ENCODE measurements at regions not wholly inside any gene's neighbourhood (a gene's known extent, or its start where the extent isn't known, plus 50 kb on each side); places are given as distances from the start of the nearest gene placed in this dataset.

- WGBS, result 79% methylated on average over 2 of the region's 2 CpGs
Measured at GRCh38 chr3:182575941-182576340, 217.4 kb upstream of the ATP11B start.

GRCh38 chr3:182583545-182583944 is 209.8 kb upstream of the ATP11B start:
- Histone ChIP-seq H3K4me1 (ENCODE audit: control insufficient read depth in 4 of 4, insufficient read depth in 4 of 4, low read length in 3 of 4) (no peaks in the 10 kb centered on the region), H3K27me3 (ENCODE audit: control insufficient read depth in 4 of 4, insufficient read depth in 4 of 4, low read length in 3 of 4) (no peaks in the 10 kb centered on the region), H3K36me3 (ENCODE audit: control insufficient read depth in 4 of 4, insufficient read depth in 3 of 4, low read depth in 1 of 4, low read length in 3 of 4) (no peaks in the 10 kb centered on the region), H3K9ac (ENCODE audit: low read depth in 1 of 2, low read length in 2 of 2) (no peak overlapping the region), H3K4me3 (ENCODE audit: low read depth in 1 of 3, low read length in 3 of 3) (no peak overlapping the region), H3K27ac (ENCODE audit: low read depth in 1 of 2, low read length in 2 of 2) (no peak overlapping the region), H3K9me3 (ENCODE audit: control insufficient read depth in 4 of 4, low read length in 3 of 4) (no peaks in the 10 kb centered on the region)
- TF ChIP-seq EGR1 (IDR thresholded peaks at IDR 0.05; ENCODE audit: low read depth in 2 of 2), result no peak
- TF ChIP-seq, protein P1, sequence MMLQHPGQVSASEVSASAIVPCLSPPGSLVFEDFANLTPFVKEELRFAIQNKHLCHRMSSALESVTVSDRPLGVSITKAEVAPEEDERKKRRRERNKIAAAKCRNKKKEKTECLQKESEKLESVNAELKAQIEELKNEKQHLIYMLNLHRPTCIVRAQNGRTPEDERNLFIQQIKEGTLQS (IDR thresholded peaks at IDR 0.05), result no peak
- no peak for TF ChIP-seq SP1 (IDR thresholded peaks at IDR 0.05)
- TF ChIP-seq JUND (IDR thresholded peaks at IDR 0.05), result no peak
- no peak for TF ChIP-seq CTCF (IDR thresholded peaks at IDR 0.05; ENCODE audit: low read depth, low read length, missing input control)
- TF ChIP-seq YY1 (IDR thresholded peaks at IDR 0.05), result no peak
- no peak for TF ChIP-seq MAX (IDR thresholded peaks at IDR 0.05)
- TF ChIP-seq NR2F2 (IDR thresholded peaks at IDR 0.05), result no peak
- no peak for TF ChIP-seq HNF4G (IDR thresholded peaks at IDR 0.05)
- TF ChIP-seq RXRA (IDR thresholded peaks at IDR 0.05), result no peak
- no peak for TF ChIP-seq GABPA (IDR thresholded peaks at IDR 0.05 in 1 of 2, conservative IDR thresholded peaks at IDR 0.05 in 1 of 2)
- no peak for TF ChIP-seq FOXA2 (IDR thresholded peaks at IDR 0.05)
- no peak for TF ChIP-seq HNF4A (conservative IDR thresholded peaks at IDR 0.05)
- TF ChIP-seq FOXA1 (IDR thresholded peaks at IDR 0.05), result no peak
- TF ChIP-seq, protein P2, sequence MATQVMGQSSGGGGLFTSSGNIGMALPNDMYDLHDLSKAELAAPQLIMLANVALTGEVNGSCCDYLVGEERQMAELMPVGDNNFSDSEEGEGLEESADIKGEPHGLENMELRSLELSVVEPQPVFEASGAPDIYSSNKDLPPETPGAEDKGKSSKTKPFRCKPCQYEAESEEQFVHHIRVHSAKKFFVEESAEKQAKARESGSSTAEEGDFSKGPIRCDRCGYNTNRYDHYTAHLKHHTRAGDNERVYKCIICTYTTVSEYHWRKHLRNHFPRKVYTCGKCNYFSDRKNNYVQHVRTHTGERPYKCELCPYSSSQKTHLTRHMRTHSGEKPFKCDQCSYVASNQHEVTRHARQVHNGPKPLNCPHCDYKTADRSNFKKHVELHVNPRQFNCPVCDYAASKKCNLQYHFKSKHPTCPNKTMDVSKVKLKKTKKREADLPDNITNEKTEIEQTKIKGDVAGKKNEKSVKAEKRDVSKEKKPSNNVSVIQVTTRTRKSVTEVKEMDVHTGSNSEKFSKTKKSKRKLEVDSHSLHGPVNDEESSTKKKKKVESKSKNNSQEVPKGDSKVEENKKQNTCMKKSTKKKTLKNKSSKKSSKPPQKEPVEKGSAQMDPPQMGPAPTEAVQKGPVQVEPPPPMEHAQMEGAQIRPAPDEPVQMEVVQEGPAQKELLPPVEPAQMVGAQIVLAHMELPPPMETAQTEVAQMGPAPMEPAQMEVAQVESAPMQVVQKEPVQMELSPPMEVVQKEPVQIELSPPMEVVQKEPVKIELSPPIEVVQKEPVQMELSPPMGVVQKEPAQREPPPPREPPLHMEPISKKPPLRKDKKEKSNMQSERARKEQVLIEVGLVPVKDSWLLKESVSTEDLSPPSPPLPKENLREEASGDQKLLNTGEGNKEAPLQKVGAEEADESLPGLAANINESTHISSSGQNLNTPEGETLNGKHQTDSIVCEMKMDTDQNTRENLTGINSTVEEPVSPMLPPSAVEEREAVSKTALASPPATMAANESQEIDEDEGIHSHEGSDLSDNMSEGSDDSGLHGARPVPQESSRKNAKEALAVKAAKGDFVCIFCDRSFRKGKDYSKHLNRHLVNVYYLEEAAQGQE (IDR thresholded peaks at IDR 0.05), result no peak
- TF ChIP-seq TAF1 (conservative IDR thresholded peaks at IDR 0.05), result no peak
- no peak for TF ChIP-seq ZBTB33 (IDR thresholded peaks at IDR 0.05)
- WGBS, result 93% methylated on average over 4 of the region's 4 CpGs
- no peak for DNase-seq (ENCODE audit: low spot score)

More at GRCh38 chr3:182575941-182576340, 217.4 kb upstream of the ATP11B start:
- Histone ChIP-seq H3K36me3 (ENCODE audit: control insufficient read depth in 4 of 4, insufficient read depth in 3 of 4, low read depth in 1 of 4, low read length in 3 of 4) (no peaks in the 10 kb centered on the region), H3K9me3 (ENCODE audit: control insufficient read depth in 4 of 4, low read length in 3 of 4) (peaks cover 0 to 4% (median 0%) of the 10 kb centered on the region in 4 donors), H3K4me3 (ENCODE audit: low read depth in 1 of 3, low read length in 3 of 3) (no peak overlapping the region), H3K4me1 (ENCODE audit: control insufficient read depth in 4 of 4, insufficient read depth in 4 of 4, low read length in 3 of 4) (no peaks in the 10 kb centered on the region), H3K9ac (ENCODE audit: low read depth in 1 of 2, low read length in 2 of 2) (no peak overlapping the region), H3K27ac (ENCODE audit: low read depth in 1 of 2, low read length in 2 of 2) (no peak overlapping the region), H3K27me3 (ENCODE audit: control insufficient read depth in 4 of 4, insufficient read depth in 4 of 4, low read length in 3 of 4) (no peaks in the 10 kb centered on the region)
- no peak for TF ChIP-seq RAD21 (IDR thresholded peaks at IDR 0.05)
- no peak for TF ChIP-seq YY1 (IDR thresholded peaks at IDR 0.05)
- no peak for DNase-seq (ENCODE audit: low spot score)
